Stimulated activated CD4-positive, alpha-beta T cell treated with anti-CD3 and anti-CD28 coated beads, Interleukin-12 subunit alpha, Interleukin-12 subunit beta, amount 100 ng/mL, for 24 hours (primary cell): ENCODE measurements at regions not wholly inside any gene's neighbourhood (a gene's known extent, or its start where the extent isn't known, plus 50 kb on each side); places are given as distances from the start of the nearest gene placed in this dataset.
A peak's percentile ranks its signal among the peaks of the same experiment; 100 is the strongest.
"Not testable (repeated sequence)": the region's sequence is repeated elsewhere in the genome, so short reads cannot be mapped to it uniquely, and the experiment has no call there.

Source experiments
- DNase-seq, 2 experiments: peaks; one replicate each; pipeline ENCODE4 v3.0.0-alpha.2; 2020; ENCODE audit warnings: low read depth in 2 of 2

GRCh38 chr12:9372202-9372601, 164.0 kb upstream of the PZP start:
- no peak for DNase-seq

- DNase-seq, result no peak
Observed at GRCh38 chr12:9367828-9368227, 159.6 kb upstream of the PZP start.

GRCh38 chr12:9367201-9367600, 159.0 kb upstream of the PZP start:
- no peak for DNase-seq

GRCh38 chr12:9365296-9365695, 157.1 kb upstream of the PZP start:
- no peak for DNase-seq

GRCh38 chr12:9364224-9365176, 156.3 kb upstream of the PZP start:
- DNase-seq, result peak; percentile 9 to 46

- DNase-seq, result no peak
Observed at GRCh38 chr12:9363145-9363544, 154.9 kb upstream of the PZP start.

- no peak for DNase-seq
Observed at GRCh38 chr12:9361879-9362326, 153.7 kb upstream of the PZP start.

GRCh38 chr12:9354009-9354754, 146.0 kb upstream of the PZP start:
- DNase-seq, result not testable (repeated sequence)

- no peak for DNase-seq
Observed at GRCh38 chr12:9351136-9351535, 142.9 kb upstream of the PZP start.

GRCh38 chr12:9349888-9350885, 142.0 kb upstream of the PZP start:
- no peak for DNase-seq

- no peak for DNase-seq
Observed at GRCh38 chr12:9348906-9349518, 140.8 kb upstream of the PZP start.

- no peak for DNase-seq
Observed at GRCh38 chr12:9347328-9348127, 139.3 kb upstream of the PZP start.

- no peak for DNase-seq
Observed at GRCh38 chr12:9346866-9347327, 138.7 kb upstream of the PZP start.

GRCh38 chr12:9345171-9345570, 137.0 kb upstream of the PZP start:
- no peak for DNase-seq

- DNase-seq, result no peak
Observed at GRCh38 chr12:9344541-9344940, 136.3 kb upstream of the PZP start.

- DNase-seq, result no peak
Observed at GRCh38 chr12:9343731-9344130, 135.5 kb upstream of the PZP start.

GRCh38 chr12:9342614-9343353, 134.6 kb upstream of the PZP start:
- no peak for DNase-seq

- no peak for DNase-seq
Observed at GRCh38 chr12:9341260-9341585, 133.0 kb upstream of the PZP start.

GRCh38 chr12:9340422-9341259, 132.4 kb upstream of the PZP start:
- DNase-seq, result no peak
